ENCODE measurements at regions not wholly inside any gene's neighbourhood (a gene's known extent, or its start where the extent isn't known, plus 50 kb on each side); places are given as distances from the start of the nearest gene placed in this dataset.

GRCh38 chr6:16837217-16837972, 76.1 kb upstream of the ATXN1 start:
- TF ChIP-seq POLR2A (IDR thresholded peaks at IDR 0.05) (no peak), CTCF (IDR thresholded peaks at IDR 0.05) (no peak)
